ES-I3 (cell line): ENCODE measurements at regions not wholly inside any gene's neighbourhood (a gene's known extent, or its start where the extent isn't known, plus 50 kb on each side); places are given as distances from the start of the nearest gene placed in this dataset.
"Not testable (repeated sequence)": the region's sequence is repeated elsewhere in the genome, so short reads cannot be mapped to it uniquely, and the experiment has no call there.

Experiments used
- H3K36me3 ChIP-seq: 2 replicates; pipeline ENCODE4 v1.6.1; 2013; ENCODE audit warnings: mild to moderate bottlenecking, low read length, control low read depth, moderate library complexity; ENCODE audit not compliant: insufficient read depth
- H3K4me1 ChIP-seq: 2 replicates; pipeline ENCODE4 v1.6.1; 2013; ENCODE audit warnings: mild to moderate bottlenecking, control low read depth, low read length; ENCODE audit not compliant: insufficient read depth
- H3K9ac ChIP-seq: 2 replicates; pipeline ENCODE4 v1.6.1; 2013; ENCODE audit warnings: low read depth, mild to moderate bottlenecking, low read length, moderate library complexity
- H3K9me3 ChIP-seq: 2 replicates; pipeline ENCODE4 v1.6.1; 2013; ENCODE audit warnings: mild to moderate bottlenecking, low read length, moderate library complexity; ENCODE audit not compliant: control insufficient read depth, insufficient read depth

GRCh38 chr7:8314566-8314965 is 52.6 kb upstream of the ICA1 start:
- H3K9me3 ChIP-seq = peaks cover 12% of the 10 kb centered on the region; the same call in 1 of the 2 replicates
- H3K36me3 ChIP-seq = peaks cover 3% of the 10 kb centered on the region; the same call in 1 of the 2 replicates

GRCh38 chr7:8319115-8319514 is 57.1 kb upstream of the ICA1 start:
- H3K9ac ChIP-seq = no peak overlapping the region
- no peaks in the 10 kb centered on the region for H3K4me1 ChIP-seq
- H3K36me3 ChIP-seq = peaks cover 3% of the 10 kb centered on the region; the same call in 1 of the 2 replicates

More at GRCh38 chr7:8314566-8314965, 52.6 kb upstream of the ICA1 start:
- H3K4me1 ChIP-seq = no peaks in the 10 kb centered on the region
- H3K9ac ChIP-seq = no peak overlapping the region

GRCh38 chr7:8320174-8320573 is 58.2 kb upstream of the ICA1 start:
- peaks cover 3% of the 10 kb centered on the region; the same call in 1 of the 2 replicates for H3K36me3 ChIP-seq
- no peak overlapping the region for H3K9ac ChIP-seq
- 0 out of 2 replicates have a peak, but pooled peaks cover 13% of the 10 kb centered on the region for H3K9me3 ChIP-seq
- no peaks in the 10 kb centered on the region for H3K4me1 ChIP-seq

More at GRCh38 chr7:8319115-8319514, 57.1 kb upstream of the ICA1 start:
- 0 out of 2 replicates have a peak, but pooled peaks cover 13% of the 10 kb centered on the region for H3K9me3 ChIP-seq

- Histone ChIP-seq H3K9ac (no peak overlapping the region), H3K36me3 (peaks cover 3% of the 10 kb centered on the region; the same call in 1 of the 2 replicates), H3K4me1 (no peaks in the 10 kb centered on the region), H3K9me3 (0 out of 2 replicates have a peak, but pooled peaks cover 13% of the 10 kb centered on the region)
Observed at GRCh38 chr7:8321312-8321711, 59.3 kb upstream of the ICA1 start.

- Histone ChIP-seq H3K9me3 (0 out of 2 replicates have a peak, but pooled peaks cover 13% of the 10 kb centered on the region), H3K4me1 (no peaks in the 10 kb centered on the region), H3K9ac (no peak overlapping the region), H3K36me3 (peaks cover 3% of the 10 kb centered on the region; the same call in 1 of the 2 replicates)
Observed at GRCh38 chr7:8322667-8323066, 60.7 kb upstream of the ICA1 start.

- H3K9ac ChIP-seq = no peak overlapping the region
- H3K36me3 ChIP-seq = no peaks in the 10 kb centered on the region
- H3K4me1 ChIP-seq = no peaks in the 10 kb centered on the region
Observed at GRCh38 chr7:8325067-8325466, 63.1 kb upstream of the ICA1 start.

GRCh38 chr7:8327199-8327598 is 65.2 kb upstream of the ICA1 start:
- H3K4me1 ChIP-seq = no peaks in the 10 kb centered on the region

More at GRCh38 chr7:8325067-8325466, 63.1 kb upstream of the ICA1 start:
- H3K9me3 ChIP-seq = no peaks in the 10 kb centered on the region

GRCh38 chr7:8338206-8338605 is 76.2 kb upstream of the ICA1 start:
- Histone ChIP-seq H3K9me3 (no peaks in the 10 kb centered on the region), H3K9ac (no peak overlapping the region), H3K4me1 (no peaks in the 10 kb centered on the region), H3K36me3 (peaks cover 16% of the 10 kb centered on the region)

More at GRCh38 chr7:8327199-8327598, 65.2 kb upstream of the ICA1 start:
- no peaks in the 10 kb centered on the region for H3K9me3 ChIP-seq
- no peaks in the 10 kb centered on the region for H3K36me3 ChIP-seq
- no peak overlapping the region for H3K9ac ChIP-seq

- peaks cover 16% of the 10 kb centered on the region for H3K36me3 ChIP-seq
Observed at GRCh38 chr7:8343556-8343955, 81.6 kb upstream of the ICA1 start.

GRCh38 chr7:8347395-8347794 is 85.4 kb upstream of the ICA1 start:
- not testable (repeated sequence) for H3K9me3 ChIP-seq, H3K4me1 ChIP-seq, H3K36me3 ChIP-seq, H3K9ac ChIP-seq

More at GRCh38 chr7:8343556-8343955, 81.6 kb upstream of the ICA1 start:
- Histone ChIP-seq H3K4me1 (no peaks in the 10 kb centered on the region), H3K9ac (no peak overlapping the region), H3K9me3 (no peaks in the 10 kb centered on the region; the same call in 1 of the 2 replicates)

- H3K36me3 ChIP-seq, H3K4me1 ChIP-seq, H3K9ac ChIP-seq, H3K9me3 ChIP-seq: not testable (repeated sequence)
Observed at GRCh38 chr7:8351654-8352053, 81.8 kb upstream of the NXPH1 start.

- peaks cover 3% of the 10 kb centered on the region; the same call in 1 of the 2 replicates for H3K36me3 ChIP-seq
- H3K9me3 ChIP-seq = 0 out of 2 replicates have a peak, but pooled peaks cover 2% of the 10 kb centered on the region
- H3K4me1 ChIP-seq = no peaks in the 10 kb centered on the region
- no peak overlapping the region for H3K9ac ChIP-seq
Observed at GRCh38 chr7:8353991-8354390, 79.4 kb upstream of the NXPH1 start.

GRCh38 chr7:8354503-8354902 is 78.9 kb upstream of the NXPH1 start:
- H3K9me3 ChIP-seq = 0 out of 2 replicates have a peak, but pooled peaks cover 2% of the 10 kb centered on the region
- H3K9ac ChIP-seq = no peak overlapping the region
- peaks cover 1% of the 10 kb centered on the region; the same call in 1 of the 2 replicates for H3K4me1 ChIP-seq
- H3K36me3 ChIP-seq = peaks cover 3% of the 10 kb centered on the region; the same call in 1 of the 2 replicates

- Histone ChIP-seq H3K9me3 (0 out of 2 replicates have a peak, but pooled peaks cover 4% of the 10 kb centered on the region), H3K9ac (no peak overlapping the region), H3K36me3 (peaks cover 3% of the 10 kb centered on the region; the same call in 1 of the 2 replicates), H3K4me1 (peaks cover 17% of the 10 kb centered on the region)
Observed at GRCh38 chr7:8356071-8356470, 77.3 kb upstream of the NXPH1 start.

- Histone ChIP-seq H3K36me3 (peaks cover 3% of the 10 kb centered on the region; the same call in 1 of the 2 replicates), H3K9ac (no peak overlapping the region), H3K9me3 (0 out of 2 replicates have a peak, but pooled peaks cover 2% of the 10 kb centered on the region), H3K4me1 (peaks cover 29% of the 10 kb centered on the region)
Observed at GRCh38 chr7:8357536-8357935, 75.9 kb upstream of the NXPH1 start.
